ENCODE measurements at regions not wholly inside any gene's neighbourhood (a gene's known extent, or its start where the extent isn't known, plus 50 kb on each side); places are given as distances from the start of the nearest gene placed in this dataset.
"Not testable (repeated sequence)": the region's sequence is repeated elsewhere in the genome, so short reads cannot be mapped to it uniquely, and the experiment has no call there.

GRCh38 chr3:87737817-87738216 is 321.0 kb downstream of the CGGBP1 start:
- not testable (repeated sequence) for DNase-seq (ENCODE audit: low read depth in 4 of 4, low spot score in 2 of 4)

DNA sequence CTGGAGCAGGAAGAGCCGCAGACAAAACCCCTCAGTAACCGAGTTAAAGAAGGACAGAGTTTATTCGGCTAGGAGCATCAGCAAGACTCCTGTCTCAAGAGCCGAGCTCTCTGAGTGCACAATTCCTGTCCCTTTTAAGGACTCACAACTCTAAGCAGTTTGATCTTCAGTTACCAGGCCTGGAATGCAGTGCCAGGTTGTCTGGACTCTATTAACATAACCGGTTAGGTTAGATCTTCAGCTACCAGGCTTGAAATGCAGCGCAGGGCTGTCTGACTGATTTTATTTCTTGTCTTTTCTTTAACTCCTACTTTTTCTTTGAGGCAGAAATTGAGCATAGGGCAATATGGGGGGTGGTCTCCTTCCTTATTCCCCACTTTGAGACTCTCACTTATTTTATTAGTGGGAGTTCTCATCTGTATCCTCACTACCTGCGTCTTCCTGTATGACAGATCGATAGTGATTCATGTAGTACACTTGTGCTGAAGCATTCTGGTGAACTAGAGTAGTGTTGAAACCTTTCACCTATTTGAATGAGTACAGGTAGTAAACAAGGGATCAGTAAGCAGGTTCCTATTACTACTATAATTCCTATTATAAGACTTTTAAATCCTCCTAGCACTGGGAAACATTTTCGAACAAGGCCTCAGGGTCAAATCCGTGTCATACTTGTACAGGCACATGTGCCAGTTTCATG is 325.0 kb downstream of the CGGBP1 start:
- peak in 2 of 4 donors; percentile 9 to 23 for DNase-seq (ENCODE audit: low read depth in 4 of 4, low spot score in 2 of 4)

DNA sequence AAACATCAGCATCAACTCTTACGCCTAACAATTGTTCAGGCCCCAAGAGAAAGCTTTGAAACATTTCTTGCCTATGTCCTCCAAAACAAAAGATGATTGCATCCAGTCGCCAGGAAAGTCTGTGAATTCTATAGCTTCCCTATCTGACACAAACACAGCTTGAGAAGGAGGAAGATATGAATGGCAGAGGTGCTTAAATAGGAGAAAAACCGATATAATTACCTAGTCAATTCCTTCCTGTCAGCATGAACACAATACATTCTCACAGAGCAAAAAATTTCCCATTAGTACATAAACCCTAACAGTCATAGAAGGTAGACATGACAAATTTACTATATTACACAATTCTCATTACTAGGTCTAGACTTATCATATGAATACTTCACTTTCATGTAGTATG is 326.5 kb downstream of the CGGBP1 start:
- no peak for DNase-seq (ENCODE audit: low read depth in 4 of 4, low spot score in 2 of 4)

DNA sequence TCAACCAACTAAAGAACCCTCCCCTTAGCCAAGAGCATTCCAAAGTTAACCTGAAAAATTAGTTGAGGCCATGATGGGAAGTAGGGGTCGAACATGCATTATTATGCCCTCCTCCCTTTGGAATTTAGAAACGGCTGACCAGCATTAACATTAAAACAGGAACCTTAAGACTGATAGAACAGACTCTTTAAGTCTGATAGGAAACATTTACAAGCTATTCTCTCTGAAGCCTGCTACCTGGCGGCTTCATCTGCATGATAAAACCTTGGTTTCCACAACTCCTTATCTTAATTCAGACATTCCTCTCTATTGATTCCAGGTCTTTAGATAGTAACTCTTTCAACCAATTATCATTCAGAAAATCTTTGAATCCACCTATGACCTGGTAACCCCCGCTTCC is 331.0 kb downstream of the CGGBP1 start:
- DNase-seq (ENCODE audit: low read depth in 4 of 4, low spot score in 2 of 4): no peak

- no peak for DNase-seq (ENCODE audit: low read depth in 4 of 4, low spot score in 2 of 4)
Observed at GRCh38 chr3:87719060-87719459, 339.7 kb downstream of the CGGBP1 start.

DNA sequence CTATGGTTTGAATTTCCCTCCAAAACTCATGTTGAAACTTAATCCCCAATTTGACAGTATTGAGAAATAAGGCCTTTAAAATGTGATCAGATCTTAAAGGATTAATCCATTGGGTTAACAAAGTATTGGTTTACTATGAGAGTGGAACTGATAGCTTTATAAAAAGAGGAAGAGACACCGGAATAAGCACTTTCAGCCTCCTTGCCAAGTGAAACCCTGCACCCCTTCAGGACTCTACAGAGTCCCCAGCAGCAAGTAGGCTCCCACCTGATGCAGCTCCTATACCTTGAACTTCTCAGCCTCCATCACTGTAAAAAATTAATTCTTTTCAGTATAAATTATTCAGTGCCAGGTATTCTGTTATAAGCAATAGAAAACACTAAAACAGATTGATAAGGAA is 348.3 kb downstream of the CGGBP1 start:
- DNase-seq (ENCODE audit: low read depth in 4 of 4, low spot score in 2 of 4): no peak

- no peak for DNase-seq (ENCODE audit: low read depth in 4 of 4, low spot score in 2 of 4)
Observed at GRCh38 chr3:87710028-87710427, 348.8 kb downstream of the CGGBP1 start.

- no peak for DNase-seq (ENCODE audit: low read depth in 4 of 4, low spot score in 2 of 4)
Observed at GRCh38 chr3:87706176-87706575, 352.6 kb downstream of the CGGBP1 start.

- DNase-seq (ENCODE audit: low read depth in 4 of 4, low spot score in 2 of 4): no peak
Observed at GRCh38 chr3:87702600-87702999, 356.2 kb downstream of the CGGBP1 start.

DNA sequence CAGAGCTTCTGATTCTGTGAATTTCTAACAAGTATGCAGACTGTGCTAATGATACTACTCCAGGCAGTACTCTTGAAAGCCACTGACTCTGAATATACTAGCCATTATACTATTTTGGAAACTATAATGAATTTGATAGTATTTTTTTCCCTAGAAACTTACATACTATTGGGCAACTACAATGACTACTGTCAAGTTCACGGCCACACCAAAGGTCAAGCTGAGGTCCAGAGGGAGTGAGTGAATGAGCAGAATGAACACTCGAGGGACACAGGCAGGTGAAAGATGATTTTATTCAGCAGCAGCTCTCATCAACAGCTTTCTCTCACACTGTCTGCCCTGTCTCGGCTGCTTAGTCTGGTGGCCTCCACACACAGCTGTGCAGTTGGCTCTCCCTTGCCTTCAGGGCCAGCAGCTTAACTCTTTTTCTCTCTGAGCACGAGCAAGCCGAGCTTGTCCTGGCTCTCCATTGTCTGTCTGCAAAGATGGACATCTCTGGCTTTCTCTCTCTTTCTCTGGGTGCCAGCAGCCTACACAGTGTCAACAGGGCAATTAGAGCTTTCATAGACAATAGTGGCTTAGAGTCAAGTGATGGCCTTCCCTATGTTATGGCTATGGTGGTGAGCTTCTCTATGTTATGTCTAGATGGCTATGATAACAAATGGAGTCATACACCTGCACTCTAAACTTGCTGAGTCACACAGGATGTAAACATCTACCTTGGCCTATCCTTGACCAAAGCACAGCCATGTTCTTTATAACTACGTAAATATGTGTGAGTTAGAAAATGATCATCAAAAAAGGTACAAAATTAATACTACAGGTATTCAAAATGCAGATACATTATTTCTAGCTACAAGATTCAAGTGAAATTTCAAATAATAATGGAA is 362.4 kb downstream of the CGGBP1 start:
- no peak for DNase-seq (ENCODE audit: low read depth in 4 of 4, low spot score in 2 of 4)

- DNase-seq (ENCODE audit: low read depth in 4 of 4, low spot score in 2 of 4): peak in 3 of 4 donors; percentile 49 to 55 (median 52)
Observed at GRCh38 chr3:87694678-87695077, 364.1 kb downstream of the CGGBP1 start.

GRCh38 chr3:87691109-87691508 is 367.7 kb downstream of the CGGBP1 start:
- no peak for DNase-seq (ENCODE audit: low read depth in 4 of 4, low spot score in 2 of 4)

DNA sequence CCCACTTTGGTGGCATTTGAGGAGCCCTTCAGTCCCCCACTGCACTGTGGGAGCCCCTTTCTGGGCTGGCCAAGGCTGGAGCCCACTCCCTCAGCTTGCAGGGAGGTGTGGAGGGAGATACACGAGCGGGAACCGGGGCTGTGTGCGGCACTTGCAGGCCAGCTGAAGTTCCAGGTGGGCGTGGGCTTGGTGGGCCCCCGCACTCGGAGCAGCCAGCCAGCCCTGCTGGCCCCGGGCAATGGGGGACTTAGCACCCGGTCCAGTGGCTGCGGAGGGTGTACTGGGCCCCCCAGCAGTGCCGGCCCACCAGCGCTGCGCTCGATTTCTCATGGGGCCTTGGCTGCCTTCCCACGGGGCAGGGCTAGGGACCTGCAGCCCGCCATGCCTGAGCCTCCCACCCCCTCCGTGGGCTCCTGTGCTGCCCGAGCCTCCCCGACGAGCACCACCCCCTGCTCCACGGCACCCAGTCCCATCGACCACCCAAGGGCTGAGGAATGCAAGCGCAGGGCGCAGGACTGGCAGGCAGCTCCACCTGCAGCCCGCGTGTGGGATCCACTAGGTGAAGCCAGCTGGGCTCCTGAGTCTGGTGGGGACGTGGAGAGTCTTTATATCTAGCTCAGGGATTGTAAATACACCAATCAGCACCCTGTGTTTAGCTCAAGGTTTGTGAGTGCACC is 379.7 kb downstream of the CGGBP1 start:
- DNase-seq (ENCODE audit: low read depth in 4 of 4, low spot score in 2 of 4): not testable (repeated sequence)

DNA sequence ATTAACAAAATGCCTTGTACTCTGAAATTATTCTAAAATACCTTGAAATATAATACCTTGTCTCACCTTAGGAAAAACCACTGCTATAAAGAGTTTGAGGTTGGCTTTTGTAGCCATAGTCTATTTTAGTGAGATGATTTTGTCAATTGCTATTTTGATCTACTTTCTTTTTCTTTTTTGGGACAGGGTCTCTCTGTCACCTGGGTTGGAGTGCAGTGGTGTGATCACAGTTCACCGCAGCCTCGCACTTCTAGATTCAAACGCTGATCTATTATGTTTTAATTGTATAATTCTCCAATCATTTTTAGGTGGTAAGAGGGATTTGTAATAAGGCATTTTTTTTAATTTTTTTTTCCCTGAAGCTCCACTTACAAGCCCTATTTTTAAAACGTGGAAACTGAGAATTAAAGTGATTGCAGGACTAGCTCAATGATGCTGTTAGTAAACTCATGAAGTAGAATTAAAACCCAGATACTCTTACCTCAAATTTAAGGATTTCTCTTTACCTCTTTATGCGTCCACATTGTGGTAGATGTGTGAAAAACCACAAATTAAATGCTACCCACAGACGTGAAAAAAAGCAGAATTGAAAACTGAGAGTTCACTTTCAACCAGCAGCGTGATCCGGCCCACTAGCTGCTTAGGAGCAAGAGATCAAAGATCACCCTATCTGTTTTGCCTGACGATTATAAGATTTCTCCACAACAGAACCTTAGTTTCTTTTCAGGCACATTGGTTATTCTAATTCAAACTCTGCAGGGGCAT is 384.2 kb downstream of the CGGBP1 start:
- no peak for DNase-seq (ENCODE audit: low read depth in 4 of 4, low spot score in 2 of 4)

- no peak for DNase-seq (ENCODE audit: low read depth in 4 of 4, low spot score in 2 of 4)
Observed at GRCh38 chr3:87673132-87673531, 385.7 kb downstream of the CGGBP1 start.

DNA sequence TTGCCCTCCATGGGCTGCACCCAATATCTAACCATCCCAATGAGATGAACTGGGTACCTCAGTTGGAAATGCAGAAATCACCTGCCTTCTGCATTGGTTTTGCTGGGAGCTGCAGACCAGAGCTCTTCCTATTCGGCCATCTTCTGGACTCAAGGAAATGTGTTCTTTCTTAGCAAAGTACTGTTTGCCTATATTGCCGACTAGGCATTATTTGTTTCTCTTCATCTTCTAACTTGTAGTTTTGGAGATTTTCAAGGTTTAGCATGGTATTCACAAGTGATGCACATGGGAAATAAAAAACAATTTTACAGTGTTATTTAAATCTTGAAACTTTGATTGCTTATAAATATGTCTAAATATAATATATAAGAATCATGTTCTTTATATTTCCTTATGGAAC is 377.8 kb upstream of the POU1F1 start:
- no peak for DNase-seq (ENCODE audit: low read depth in 4 of 4, low spot score in 2 of 4)

DNA sequence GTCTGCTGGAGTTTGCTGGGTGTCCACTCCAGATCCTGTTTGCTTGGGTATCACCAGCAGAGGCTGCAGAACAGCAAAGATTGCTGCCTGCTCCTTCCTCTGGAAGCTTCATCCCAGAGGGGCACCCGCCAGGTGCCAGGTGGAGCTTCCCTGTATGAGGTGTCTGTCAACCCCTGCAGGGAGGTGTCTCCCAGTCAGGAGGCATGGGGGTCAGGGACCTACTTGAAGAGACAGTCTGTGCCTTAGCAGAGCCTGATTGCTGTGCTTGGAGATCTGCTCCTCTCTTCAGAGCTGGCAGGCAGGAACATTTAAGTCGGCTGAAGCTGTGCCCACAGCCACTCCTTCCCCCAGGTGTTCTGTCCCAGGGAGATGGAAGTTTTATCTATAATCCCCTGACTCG is 376.8 kb upstream of the POU1F1 start:
- not testable (repeated sequence) for DNase-seq (ENCODE audit: low read depth in 4 of 4, low spot score in 2 of 4)

- no peak for DNase-seq (ENCODE audit: low read depth in 4 of 4, low spot score in 2 of 4)
Observed at GRCh38 chr3:87634426-87634825, 358.0 kb upstream of the POU1F1 start.

DNA sequence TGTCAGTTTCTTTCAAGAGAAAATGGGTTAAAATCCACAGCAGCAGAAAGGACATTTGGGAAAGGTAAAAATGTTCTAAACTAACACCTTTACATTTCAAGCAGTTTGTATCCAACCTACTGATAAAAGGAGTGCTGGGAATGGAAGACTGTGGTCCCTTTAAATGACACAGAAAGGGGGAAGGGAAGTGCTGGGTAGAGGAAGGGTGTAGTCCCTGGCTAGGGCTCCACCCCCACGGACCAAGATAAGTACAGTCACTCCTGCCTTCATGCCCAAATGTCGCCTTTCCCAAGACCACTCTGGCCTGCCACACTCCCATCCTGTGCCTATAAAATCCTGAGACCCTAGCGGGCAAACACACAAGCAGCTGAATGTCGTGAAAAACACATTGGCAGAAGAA is 350.9 kb upstream of the POU1F1 start:
- no peak for DNase-seq (ENCODE audit: low read depth in 4 of 4, low spot score in 2 of 4)

- no peak for DNase-seq (ENCODE audit: low read depth in 4 of 4, low spot score in 2 of 4)
Observed at GRCh38 chr3:87626546-87626945, 350.2 kb upstream of the POU1F1 start.

GRCh38 chr3:87625876-87626275 is 349.5 kb upstream of the POU1F1 start:
- no peak for DNase-seq (ENCODE audit: low read depth in 4 of 4, low spot score in 2 of 4)
